ENCODE measurements at regions not wholly inside any gene's neighbourhood (a gene's known extent, or its start where the extent isn't known, plus 50 kb on each side); places are given as distances from the start of the nearest gene placed in this dataset.
"Not testable (repeated sequence)": the region's sequence is repeated elsewhere in the genome, so short reads cannot be mapped to it uniquely, and the experiment has no call there.

DNA sequence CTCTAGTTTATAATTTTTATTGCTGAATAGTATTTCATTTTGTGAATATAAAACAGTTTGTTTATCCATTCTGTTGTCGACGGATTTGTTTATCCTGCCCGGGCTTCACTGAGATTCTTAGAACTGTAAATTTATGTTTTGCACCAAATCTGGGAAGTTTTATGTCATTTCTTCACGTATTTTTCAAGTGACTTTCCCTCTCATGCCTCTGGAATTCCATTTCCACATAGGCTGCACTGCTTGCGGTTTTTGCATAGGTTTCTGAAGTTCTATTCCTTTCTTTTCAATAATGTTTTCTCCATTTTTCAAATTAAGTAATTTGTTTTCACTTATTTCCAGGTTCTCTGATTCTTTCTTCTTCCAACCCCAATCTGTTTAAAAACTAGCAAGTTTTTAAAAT lies 132.4 kb upstream of the ZNF469 start:
- TF ChIP-seq, protein P1, sequence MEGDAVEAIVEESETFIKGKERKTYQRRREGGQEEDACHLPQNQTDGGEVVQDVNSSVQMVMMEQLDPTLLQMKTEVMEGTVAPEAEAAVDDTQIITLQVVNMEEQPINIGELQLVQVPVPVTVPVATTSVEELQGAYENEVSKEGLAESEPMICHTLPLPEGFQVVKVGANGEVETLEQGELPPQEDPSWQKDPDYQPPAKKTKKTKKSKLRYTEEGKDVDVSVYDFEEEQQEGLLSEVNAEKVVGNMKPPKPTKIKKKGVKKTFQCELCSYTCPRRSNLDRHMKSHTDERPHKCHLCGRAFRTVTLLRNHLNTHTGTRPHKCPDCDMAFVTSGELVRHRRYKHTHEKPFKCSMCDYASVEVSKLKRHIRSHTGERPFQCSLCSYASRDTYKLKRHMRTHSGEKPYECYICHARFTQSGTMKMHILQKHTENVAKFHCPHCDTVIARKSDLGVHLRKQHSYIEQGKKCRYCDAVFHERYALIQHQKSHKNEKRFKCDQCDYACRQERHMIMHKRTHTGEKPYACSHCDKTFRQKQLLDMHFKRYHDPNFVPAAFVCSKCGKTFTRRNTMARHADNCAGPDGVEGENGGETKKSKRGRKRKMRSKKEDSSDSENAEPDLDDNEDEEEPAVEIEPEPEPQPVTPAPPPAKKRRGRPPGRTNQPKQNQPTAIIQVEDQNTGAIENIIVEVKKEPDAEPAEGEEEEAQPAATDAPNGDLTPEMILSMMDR (IDR thresholded peaks at IDR 0.05; ENCODE audit: poor library complexity): not testable (repeated sequence)
- TF ChIP-seq EZH2 (IDR thresholded peaks at IDR 0.05; ENCODE audit: borderline replicate concordance); EZH2phosphoT487 (IDR thresholded peaks at IDR 0.05; ENCODE audit: low read depth, severe bottlenecking, unreplicated experiment): not testable (repeated sequence)

Data from hepatocyte (in vitro differentiated cells).